SK-N-SH (cell line): ENCODE measurements at regions not wholly inside any gene's neighbourhood (a gene's known extent, or its start where the extent isn't known, plus 50 kb on each side); places are given as distances from the start of the nearest gene placed in this dataset.

ENCODE experiments used
- CTCF ChIA-PET: fragments of 300-600, 350-600 bp; formaldehyde crosslinking; extraction: SDS; loops from one replicate; lab custom pipeline; 2021; lab: Yijun Ruan, JAX
- POLR2A ChIA-PET: fragments of 350-600 bp; sonication (Branson Sonifier 250); formaldehyde crosslinking; extraction: SDS; loops from one replicate; lab custom pipeline; 2020; ENCODE audit warnings: antibody characterized with exemption, inconsistent platforms; lab: Yijun Ruan, JAX
- DNase-seq: peaks from one replicate; pipeline ENCODE4 v3.0.0; 2012
- H2AFZ ChIP-seq: fragments of 200-600 bp; sonication (generic); 2 replicates; pipeline ENCODE4 v1.8.1; 2016; ENCODE audit warnings: antibody characterized with exemption, mild to moderate bottlenecking, low read depth
- H3F3A ChIP-seq: fragments of 200-600 bp; sonication (generic); replicated peaks from 2 replicates; pipeline ENCODE3; 2016; ENCODE audit warnings: antibody characterized with exemption, mild to moderate bottlenecking; ENCODE audit not compliant: insufficient read depth
- H3K27ac ChIP-seq, 2 experiments: fragments of 200-500 bp in 1 of 2; fragments of 200-600 bp in 1 of 2; sonication (Bioruptor generic) in 1 of 2; sonication (generic), shearing (Covaris generic) in 1 of 2; 2 replicates each; pipeline versions ENCODE4 v1.5.1 to v1.6.1; 2014 to 2016; ENCODE audit warnings: low read depth in 2 of 2, inconsistent platforms in 1 of 2, low read length in 1 of 2, mild to moderate bottlenecking in 1 of 2, mixed read lengths in 1 of 2
- H3K27me3 ChIP-seq: fragments of 200-600 bp; sonication (generic), shearing (Covaris generic); 2 replicates; pipeline ENCODE4 v1.6.1; 2016; ENCODE audit warnings: mixed run types; ENCODE audit not compliant: insufficient read depth
- H3K36me3 ChIP-seq, 2 experiments: fragments of 200-500 bp in 1 of 2; fragments of 200-600 bp in 1 of 2; sonication (Bioruptor generic) in 1 of 2; sonication (generic) in 1 of 2; replicated peaks in 1 of 2; 2 replicates each; pipeline versions ENCODE3 to v1.5.1; 2014 to 2016; ENCODE audit warnings: low read length in 1 of 2, mild to moderate bottlenecking in 1 of 2; ENCODE audit not compliant: insufficient read depth in 2 of 2, control insufficient read depth in 1 of 2
- H3K4me1 ChIP-seq, 2 experiments: fragments of 200-500 bp in 1 of 2; fragments of 200-600 bp in 1 of 2; sonication (Bioruptor generic) in 1 of 2; sonication (generic), shearing (Covaris generic) in 1 of 2; 2 replicates each; pipeline versions ENCODE4 v1.5.1 to v1.6.1; 2014 to 2016; ENCODE audit warnings: low read depth in 1 of 2, low read length in 1 of 2, mixed run types in 1 of 2; ENCODE audit not compliant: insufficient read depth in 2 of 2, control insufficient read depth in 1 of 2
- H3K4me2 ChIP-seq: fragments of 200-600 bp; sonication (generic), shearing (Covaris generic); 2 replicates; pipeline ENCODE4 v1.6.1; 2017; ENCODE audit warnings: mixed run types
- H3K4me3 ChIP-seq, 2 experiments: fragments of 200-500 bp in 1 of 2; fragments of 200-600 bp in 1 of 2; sonication (Bioruptor generic) in 1 of 2; sonication (generic), shearing (Covaris generic) in 1 of 2; 2 replicates each; pipeline versions ENCODE4 v1.5.1 to v1.8.1; 2014 to 2016; ENCODE audit warnings: low read depth in 2 of 2, inconsistent platforms in 1 of 2, low read length in 1 of 2, mild to moderate bottlenecking in 1 of 2, mixed read lengths in 1 of 2, moderate library complexity in 1 of 2
- H3K79me2 ChIP-seq: fragments of 200-600 bp; sonication (generic); 2 replicates; pipeline ENCODE4 v1.8.1; 2017; ENCODE audit warnings: mild to moderate bottlenecking; ENCODE audit not compliant: insufficient read depth
- H3K9ac ChIP-seq: fragments of 200-600 bp; sonication (generic); 2 replicates; pipeline ENCODE4 v1.6.1; 2017; ENCODE audit warnings: mixed run types
- H3K9me2 ChIP-seq: fragments of 200-600 bp; sonication (generic); 2 replicates; pipeline ENCODE4 v1.6.1; 2017; ENCODE audit warnings: mixed run types
- H3K9me3 ChIP-seq: fragments of 200-600 bp; sonication (generic); 2 replicates; pipeline ENCODE4 v1.6.1; 2017; ENCODE audit warnings: mixed run types, mild to moderate bottlenecking, moderate library complexity
- H4K20me1 ChIP-seq: fragments of 200-600 bp; sonication (generic); 2 replicates; pipeline ENCODE4 v1.6.1; 2017; ENCODE audit warnings: mild to moderate bottlenecking, mixed run types; ENCODE audit not compliant: insufficient read depth
- ELF1 ChIP-seq: IDR thresholded peaks from 2 replicates; pipeline ENCODE4 v1.4.0; 2012
- EP300 ChIP-seq, 2 experiments: IDR thresholded peaks; 2 replicates each; pipeline versions ENCODE4 v1.4.0 to v1.6.1; 2012; ENCODE audit warnings: borderline replicate concordance in 1 of 2, low read depth in 1 of 2, low read length in 1 of 2
- EZH2phosphoT487 ChIP-seq: fragments of 200-600 bp; sonication (generic); IDR thresholded peaks from 2 replicates; pipeline ENCODE4 v1.6.1; 2017; ENCODE audit warnings: low read depth, mixed run types, mild to moderate bottlenecking, antibody characterized with exemption, moderate library complexity, borderline replicate concordance
- FOSL2 ChIP-seq: IDR thresholded peaks from 2 replicates; pipeline ENCODE4 v1.4.0; 2012; ENCODE audit warnings: low read depth, mild to moderate bottlenecking, moderate library complexity, borderline replicate concordance
- FOXM1 ChIP-seq: IDR thresholded peaks from 2 replicates; pipeline ENCODE4 v1.4.0; 2012; ENCODE audit warnings: low read depth, mild to moderate bottlenecking
- JUND ChIP-seq: IDR thresholded peaks from 2 replicates; pipeline ENCODE4 v1.4.0; 2012
- MAX ChIP-seq: IDR thresholded peaks from 2 replicates; pipeline ENCODE4 v1.4.0; 2012; ENCODE audit warnings: low read depth
- MEF2A ChIP-seq: IDR thresholded peaks from 2 replicates; pipeline ENCODE4 v1.4.0; 2012; ENCODE audit warnings: low read depth, borderline replicate concordance
- NFIC ChIP-seq: IDR thresholded peaks from 2 replicates; pipeline ENCODE4 v1.4.0; 2012; ENCODE audit warnings: borderline replicate concordance
- RCOR1 ChIP-seq: fragments of 150-350 bp; IDR thresholded peaks from 2 replicates; pipeline ENCODE4 v1.6.1; 2017; ENCODE audit warnings: antibody characterized with exemption, low read length
- SIN3A ChIP-seq: IDR thresholded peaks from 2 replicates; pipeline ENCODE4 v1.6.1; 2012; ENCODE audit warnings: low read depth, mild to moderate bottlenecking, low read length, moderate library complexity, borderline replicate concordance
- TAF1 ChIP-seq: IDR thresholded peaks from 2 replicates; pipeline ENCODE4 v1.6.1; 2012; ENCODE audit warnings: low read depth, mild to moderate bottlenecking, low read length, moderate library complexity, borderline replicate concordance
- TCF12 ChIP-seq: IDR thresholded peaks from 2 replicates; pipeline ENCODE4 v1.4.0; 2012
- YY1 ChIP-seq: IDR thresholded peaks from 2 replicates; pipeline ENCODE4 v1.4.0; 2012; ENCODE audit warnings: low read depth, mild to moderate bottlenecking
- WGBS: methylation state at CpG from one replicate; pipeline ENCODE4 v1.1.6; 2017; ENCODE audit warnings: low lambda C conversion rate; 5-methylcytosine and 5-hydroxymethylcytosine counted together
- TF ChIP-seq, protein P1 (sequence below): fragments of 150-350 bp; IDR thresholded peaks from 2 replicates; pipeline ENCODE4 v1.6.1; 2016; ENCODE audit warnings: mild to moderate bottlenecking, low read depth, low read length

DNA sequence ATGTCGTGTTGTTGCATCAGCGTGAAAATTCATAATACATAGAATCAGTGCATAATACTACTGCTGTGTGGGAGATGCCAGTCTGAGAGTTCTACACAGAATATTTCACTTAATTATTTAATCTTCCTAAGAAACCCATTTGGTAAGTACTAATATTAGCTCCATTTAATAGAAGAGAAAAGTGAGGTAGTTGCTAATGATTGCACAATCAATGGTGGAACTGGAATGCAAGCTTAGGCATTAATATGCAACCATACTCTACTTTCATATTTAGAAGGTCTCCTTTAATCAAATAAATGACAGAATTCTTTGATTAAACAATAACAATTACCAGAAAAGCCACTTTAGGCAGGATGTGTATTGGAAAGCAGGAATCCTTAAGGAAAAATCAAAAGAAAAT lies 660.7 kb upstream of the PHF14 start:
- TF ChIP-seq ELF1, result no peak
- TF ChIP-seq, all 33 proteins: peak for 0
- H3K36me3 ChIP-seq, result no peaks in the 10 kb centered on the region
- no peak overlapping the region for H2AFZ ChIP-seq
- ChIA-PET CTCF (no interaction called here), POLR2A (no interaction called here)
- no peak for DNase-seq
- no peaks in the 10 kb centered on the region for H3K27me3 ChIP-seq
- no peak overlapping the region for H3K27ac ChIP-seq
- H3K9me2 ChIP-seq, result no peaks in the 10 kb centered on the region; the same call in 1 of the 2 replicates
- H3K9me3 ChIP-seq, result peaks cover 10% of the 10 kb centered on the region; the same call in 1 of the 2 replicates
- no peaks in the 10 kb centered on the region for H3F3A ChIP-seq
- WGBS, result 73% methylated on average over 2 of the region's 2 CpGs
- no peak overlapping the region for H3K9ac ChIP-seq
- no peaks in the 10 kb centered on the region for H4K20me1 ChIP-seq
- H3K4me3 ChIP-seq, result no peak overlapping the region
- no peaks in the 10 kb centered on the region; a peak in 1 of 4 replicates for H3K4me1 ChIP-seq
- no peak overlapping the region for H3K4me2 ChIP-seq
- H3K79me2 ChIP-seq, result no peaks in the 10 kb centered on the region

- Histone ChIP-seq H3K4me3 (no peak overlapping the region), H3K9me3 (peaks cover 22% of the 10 kb centered on the region; the same call in 1 of the 2 replicates), H3K79me2 (no peaks in the 10 kb centered on the region), H2AFZ (no peak overlapping the region), H4K20me1 (no peaks in the 10 kb centered on the region), H3K27ac (no peak overlapping the region), H3F3A (no peaks in the 10 kb centered on the region), H3K27me3 (no peaks in the 10 kb centered on the region), H3K36me3 (no peaks in the 10 kb centered on the region), H3K9me2 (no peaks in the 10 kb centered on the region; the same call in 1 of the 2 replicates), H3K9ac (no peak overlapping the region), H3K4me2 (no peak overlapping the region), H3K4me1 (no peaks in the 10 kb centered on the region; a peak in 1 of 4 replicates)
- ChIA-PET CTCF (no interaction called here), POLR2A (no interaction called here)
- 16% methylated on average over 4 of the region's 4 CpGs for WGBS
- no peak for DNase-seq
- TF ChIP-seq JUND (no peak), EP300 (IDR thresholded peaks at IDR 0.05; ENCODE audit: borderline replicate concordance in 1 of 2, low read depth in 1 of 2, low read length in 1 of 2) (no peak), SIN3A (no peak), FOXM1 (no peak)
These were observed 657.8 kb upstream of the PHF14 start for GRCh38 chr7:10315881-10316280.

GRCh38 chr7:10316488-10316887 lies 657.2 kb upstream of the PHF14 start:
- CTCF ChIA-PET, result no interaction called here

More at GRCh38 chr7:10316488-10316887, 657.2 kb upstream of the PHF14 start:
- Histone ChIP-seq H3K4me3 (no peak overlapping the region), H2AFZ (no peak overlapping the region), H3K9ac (no peak overlapping the region), H4K20me1 (no peaks in the 10 kb centered on the region), H3K27ac (no peak overlapping the region), H3K4me2 (no peak overlapping the region), H3K9me2 (no peaks in the 10 kb centered on the region; the same call in 1 of the 2 replicates), H3K9me3 (peaks cover 22% of the 10 kb centered on the region; the same call in 1 of the 2 replicates), H3F3A (no peaks in the 10 kb centered on the region), H3K27me3 (no peaks in the 10 kb centered on the region), H3K4me1 (no peaks in the 10 kb centered on the region; a peak in 1 of 4 replicates), H3K36me3 (no peaks in the 10 kb centered on the region), H3K79me2 (no peaks in the 10 kb centered on the region)
- no peak for DNase-seq
- WGBS, result 31% methylated on average over 1 of the region's 1 CpG
- POLR2A ChIA-PET, result no interaction called here
- TF ChIP-seq ELF1, result no peak
- no peak for TF ChIP-seq FOSL2
- no peak for TF ChIP-seq RCOR1
- TF ChIP-seq, protein P1, sequence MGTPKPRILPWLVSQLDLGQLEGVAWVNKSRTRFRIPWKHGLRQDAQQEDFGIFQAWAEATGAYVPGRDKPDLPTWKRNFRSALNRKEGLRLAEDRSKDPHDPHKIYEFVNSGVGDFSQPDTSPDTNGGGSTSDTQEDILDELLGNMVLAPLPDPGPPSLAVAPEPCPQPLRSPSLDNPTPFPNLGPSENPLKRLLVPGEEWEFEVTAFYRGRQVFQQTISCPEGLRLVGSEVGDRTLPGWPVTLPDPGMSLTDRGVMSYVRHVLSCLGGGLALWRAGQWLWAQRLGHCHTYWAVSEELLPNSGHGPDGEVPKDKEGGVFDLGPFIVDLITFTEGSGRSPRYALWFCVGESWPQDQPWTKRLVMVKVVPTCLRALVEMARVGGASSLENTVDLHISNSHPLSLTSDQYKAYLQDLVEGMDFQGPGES, result no peak
- TF ChIP-seq EZH2phosphoT487, result no peak
- no peak for TF ChIP-seq JUND
- TF ChIP-seq MAX, result no peak
- TF ChIP-seq TAF1, result no peak
- no peak for TF ChIP-seq EP300 (IDR thresholded peaks at IDR 0.05; ENCODE audit: borderline replicate concordance in 1 of 2, low read depth in 1 of 2, low read length in 1 of 2)
- no peak for TF ChIP-seq FOXM1
- TF ChIP-seq MEF2A, result no peak
- no peak for TF ChIP-seq TCF12
- TF ChIP-seq NFIC, result no peak
- no peak for TF ChIP-seq YY1
